Adrenal gland (tissue), 9 donors: ENCODE measurements at regions not wholly inside any gene's neighbourhood (a gene's known extent, or its start where the extent isn't known, plus 50 kb on each side); places are given as distances from the start of the nearest gene placed in this dataset.

Experiments used
- DNase-seq, 7 donors: peaks; one replicate each; pipeline ENCODE4 v3.0.0-alpha.2; 2019 to 2020
- H3K27ac ChIP-seq, 5 donors: fragments of 200-600 bp; sonication (generic) in 4 of 5; 1 replicate in 3 of 5; 2 replicates in 2 of 5; pipeline versions ENCODE4 v1.5.1 to v1.8.0; 2016 to 2020; ENCODE audit warnings: mild to moderate bottlenecking in 1 of 5
- H3K27me3 ChIP-seq: fragments of 200-600 bp; 2 replicates; pipeline ENCODE4 v1.8.0; 2021
- H3K36me3 ChIP-seq, 2 donors: fragments of 200-600 bp; replicated peaks in 1 of 2; 1 replicate in 1 of 2; 2 replicates in 1 of 2; pipeline versions ENCODE4 v1.5.1 to v1.8.0; 2018 to 2022
- H3K4me1 ChIP-seq, 2 donors: fragments of 200-600 bp; replicated peaks in 1 of 2; 1 replicate in 1 of 2; 2 replicates in 1 of 2; pipeline versions ENCODE4 v1.5.1 to v1.8.0; 2018 to 2021
- H3K4me3 ChIP-seq, 4 donors: fragments of 200-600 bp; sonication (generic) in 3 of 4; one replicate each; pipeline ENCODE4 v1.5.1; 2016 to 2018
- H3K9me3 ChIP-seq, 3 donors: fragments of 200-600 bp; sonication (generic) in 1 of 3; replicated peaks in 1 of 3; 1 replicate in 2 of 3; 2 replicates in 1 of 3; pipeline versions ENCODE4 v1.5.1 to v1.8.0; 2016 to 2021
- CTCF ChIP-seq, 6 experiments: fragments of 450-650 bp in 4 of 6; fragments of 200-600 bp in 2 of 6; sonication (generic) in 1 of 6; IDR thresholded peaks; 1 replicate in 5 of 6; 2 replicates in 1 of 6; pipeline versions ENCODE4 v1.5.1 to v1.8.0; 2016 to 2021; ENCODE audit warnings: antibody characterized with exemption in 6 of 6, mild to moderate bottlenecking in 2 of 6, moderate library complexity in 1 of 6
- POLR2A ChIP-seq, 2 donors: fragments of 450-650 bp; IDR thresholded peaks; one replicate each; pipeline ENCODE4 v1.6.1; 2017; ENCODE audit warnings: antibody characterized with exemption in 2 of 2, mild to moderate bottlenecking in 2 of 2, moderate library complexity in 1 of 2
- WGBS, 4 donors: extraction: QIAGEN DNeasy Blood & Tissue Kit in 2 of 4; methylation state at CpG; one replicate each; pipeline versions ENCODE4 v1.1.5 to v1.1.7; 2013 to 2017; 5-methylcytosine and 5-hydroxymethylcytosine counted together
- intact Hi-C, 2 donors: fragments of 100-400 bp; cut with DNase I; formaldehyde crosslinking; loops; one replicate each; pipeline versions ENCODE4 v1.14.1 to v1.15.0; 2022 to 2023
- donor health status: healthy with polysubstance abuse.
- donor health status: Bipolar disorder and iron deficiency.
- donor health status: DM: yes; HTN: yes; CAD: no.
- donor health status: DM: no; HTN: no; CAD: no.
- donor health status: DM: no; HTN: no; CAD: no.

DNA sequence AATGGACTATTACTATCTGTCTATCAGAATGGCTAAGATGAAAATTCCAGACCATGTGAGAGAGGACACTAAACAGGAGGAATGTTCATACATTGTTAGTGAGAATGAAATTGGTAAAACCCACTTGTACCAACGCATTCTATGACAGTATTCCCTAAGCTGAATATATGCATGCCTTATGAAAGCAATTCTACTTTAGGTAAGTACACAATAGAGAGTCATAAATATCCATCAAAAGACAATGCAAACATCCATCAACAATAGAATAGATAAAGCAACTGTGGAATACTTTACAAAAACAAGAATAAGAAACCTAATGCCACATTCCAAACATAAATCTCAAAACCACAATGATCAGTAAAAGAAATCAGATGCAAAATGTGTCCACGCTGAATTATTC lies 529.3 kb downstream of the ANKRD50 start:
- Histone ChIP-seq H3K36me3 (no peaks in the 10 kb centered on the region), H3K4me1 (no peaks in the 10 kb centered on the region), H3K4me3 (no peak overlapping the region), H3K9me3 (no peaks in the 10 kb centered on the region), H3K27me3 (no peaks in the 10 kb centered on the region), H3K27ac (no peak overlapping the region)
- DNase-seq = no peak
- WGBS, 4 donors = 83 to 91% (median 86%) methylated on average over 2 of the region's 2 CpGs
- TF ChIP-seq CTCF (IDR thresholded peaks at IDR 0.05) (no peak), POLR2A (IDR thresholded peaks at IDR 0.05) (no peak)
- intact Hi-C loops = no loop called here

DNA sequence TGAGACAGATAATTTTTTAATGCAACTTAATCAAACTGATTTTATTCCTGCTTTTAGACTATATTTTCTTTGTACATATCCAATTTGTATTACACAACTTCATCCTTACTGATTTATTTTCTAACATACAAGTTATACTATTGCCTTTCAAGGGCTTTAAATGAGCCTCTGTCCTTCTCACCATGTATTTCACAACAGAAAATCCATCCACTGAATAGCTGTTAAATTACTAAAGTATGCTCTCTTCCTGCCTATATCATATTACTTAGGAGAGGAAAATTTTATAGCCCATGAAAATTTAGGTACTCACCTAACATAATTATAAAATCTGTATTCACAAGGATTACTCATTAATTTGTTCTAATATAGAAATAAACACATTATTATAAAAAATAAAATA lies 528.6 kb downstream of the ANKRD50 start:
- no peaks in the 10 kb centered on the region for H3K9me3 ChIP-seq
- no peaks in the 10 kb centered on the region for H3K4me1 ChIP-seq
- no peaks in the 10 kb centered on the region for H3K27me3 ChIP-seq
- intact Hi-C loops = no loop called here
- H3K36me3 ChIP-seq = no peaks in the 10 kb centered on the region
- TF ChIP-seq POLR2A (IDR thresholded peaks at IDR 0.05) (no peak), CTCF (IDR thresholded peaks at IDR 0.05) (no peak)
- no peak overlapping the region for H3K4me3 ChIP-seq
- H3K27ac ChIP-seq = no peak overlapping the region
- DNase-seq = no peak

- no peaks in the 10 kb centered on the region for H3K36me3 ChIP-seq
- H3K4me1 ChIP-seq = no peaks in the 10 kb centered on the region
- 87 to 93% (median 90%) methylated on average over 1 of the region's 1 CpG for WGBS, 4 donors
- intact Hi-C loops = no loop called here
- DNase-seq = no peak
- no peaks in the 10 kb centered on the region for H3K27me3 ChIP-seq
- H3K27ac ChIP-seq = no peak overlapping the region
- TF ChIP-seq CTCF (IDR thresholded peaks at IDR 0.05) (no peak), POLR2A (IDR thresholded peaks at IDR 0.05) (no peak)
- H3K4me3 ChIP-seq = no peak overlapping the region
- H3K9me3 ChIP-seq = no peaks in the 10 kb centered on the region
These were observed 527.7 kb downstream of the ANKRD50 start for GRCh38 chr4:124184792-124185191.

DNA sequence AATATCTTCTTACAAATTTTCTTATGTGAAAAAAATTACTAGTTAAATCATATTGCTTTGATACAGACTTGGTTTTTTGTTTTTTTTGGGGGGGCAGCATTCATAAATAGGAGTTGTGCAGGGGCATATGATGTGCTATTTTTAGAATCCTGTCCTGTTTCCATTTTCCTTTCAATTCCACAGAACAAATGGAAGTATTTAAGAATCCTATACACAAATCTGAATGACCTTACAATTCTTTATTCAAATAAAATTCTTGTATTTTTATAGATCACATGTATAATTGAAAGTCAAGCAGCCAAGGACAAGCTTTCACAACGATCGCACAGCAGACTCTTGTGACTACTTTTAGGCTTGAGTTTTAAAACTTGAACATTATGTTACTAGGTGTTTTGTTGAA lies 523.9 kb downstream of the ANKRD50 start:
- TF ChIP-seq CTCF (IDR thresholded peaks at IDR 0.05) = no peak
- no peak for TF ChIP-seq POLR2A (IDR thresholded peaks at IDR 0.05)
- Histone ChIP-seq H3K4me1 (no peaks in the 10 kb centered on the region), H3K4me3 (no peak overlapping the region), H3K36me3 (no peaks in the 10 kb centered on the region), H3K27ac (no peak overlapping the region), H3K9me3 (peaks cover 0 to 3% (median 0%) of the 10 kb centered on the region in 3 donors), H3K27me3 (no peaks in the 10 kb centered on the region)
- DNase-seq = no peak
- intact Hi-C loops = no loop called here
- 56 to 65% (median 58%) methylated on average over 2 of the region's 2 CpGs for WGBS, 4 donors
